GM19467 (cell line): ENCODE measurements at regions not wholly inside any gene's neighbourhood (a gene's known extent, or its start where the extent isn't known, plus 50 kb on each side); places are given as distances from the start of the nearest gene placed in this dataset.

Experiments used
- ATAC-seq: cut with Tn5 transposase; IDR thresholded peaks from one replicate; pipeline ENCODE4 v1.9.1; 2021; ENCODE audit warnings: mild to moderate bottlenecking, moderate library complexity; ENCODE audit not compliant: unreplicated experiment

GRCh38 chr1:229217716-229218115 lies 53.2 kb upstream of the RAB4A start:
- ATAC-seq = no peak

- ATAC-seq = no peak
These were observed 52.3 kb upstream of the RAB4A start for GRCh38 chr1:229218612-229219025.

DNA sequence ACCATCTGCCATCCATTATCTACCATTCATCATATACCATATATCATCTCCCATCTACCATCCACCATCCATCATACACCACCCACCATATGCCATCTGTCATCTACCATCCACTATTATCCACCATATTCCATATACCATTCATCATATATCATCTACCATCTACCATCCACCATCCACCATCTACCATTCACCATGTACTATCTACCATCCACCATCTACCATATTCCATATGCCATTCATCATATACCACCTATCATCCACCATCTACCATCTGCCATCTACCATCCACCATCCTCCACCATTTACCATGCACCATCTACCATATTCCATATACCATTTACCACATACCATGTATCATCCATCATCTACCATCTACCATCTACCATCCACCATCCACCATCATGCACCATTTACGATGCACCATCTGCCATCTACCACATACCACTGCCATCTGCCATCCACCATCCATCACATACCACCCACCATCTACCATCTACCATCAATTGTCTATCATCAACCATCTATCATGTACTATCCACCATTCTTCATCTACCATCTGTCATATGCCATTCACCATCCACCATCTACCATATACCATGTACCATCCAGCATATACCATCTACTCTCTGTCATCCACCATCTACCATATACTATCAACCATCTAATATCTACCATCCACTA lies 50.6 kb upstream of the RAB4A start:
- no peak for ATAC-seq

DNA sequence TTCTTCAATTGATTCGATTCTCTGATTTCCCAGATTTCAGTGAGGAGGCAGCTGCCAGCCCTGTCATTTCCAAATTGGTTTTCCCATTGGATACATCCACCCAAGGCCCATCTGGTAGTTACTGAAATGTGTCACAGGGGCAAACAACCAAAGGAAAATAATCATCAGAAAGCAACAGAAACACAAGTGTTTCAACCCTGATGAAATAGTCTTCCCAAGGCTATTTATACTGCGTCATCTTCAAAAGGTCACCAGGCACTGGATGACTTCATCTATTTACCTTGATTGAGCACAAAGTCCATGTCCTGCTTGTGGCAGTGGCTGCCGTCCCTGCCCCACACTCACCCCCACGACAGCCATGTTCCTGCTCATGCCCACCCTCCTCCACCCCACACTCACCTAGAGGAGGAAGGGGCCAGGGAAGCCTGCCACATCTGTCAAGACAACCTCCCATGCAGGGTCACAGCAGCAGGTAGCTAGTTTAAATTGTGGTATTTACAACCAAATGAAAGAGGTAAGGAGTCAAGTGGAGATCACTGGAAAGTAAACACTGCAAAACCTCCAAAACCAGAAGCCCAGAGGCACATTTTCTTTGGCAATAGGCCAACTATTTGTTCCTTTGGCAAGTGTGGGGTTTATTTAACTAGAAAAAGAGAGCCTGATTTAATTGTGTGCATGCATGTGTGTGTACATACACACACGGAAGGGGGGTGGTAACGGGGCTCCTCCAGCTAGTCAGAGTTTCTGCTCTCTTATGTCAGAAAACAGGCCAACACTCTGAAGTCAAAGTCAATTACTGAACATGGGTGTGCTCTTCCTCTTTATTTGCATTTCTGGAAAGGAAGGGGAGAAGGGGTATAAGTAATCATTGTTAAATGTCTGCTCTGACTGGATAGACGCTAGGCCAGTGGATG lies 49.5 kb upstream of the RAB4A start:
- ATAC-seq = no peak
